Gastroesophageal sphincter (tissue), 3 donors: ENCODE measurements at regions not wholly inside any gene's neighbourhood (a gene's known extent, or its start where the extent isn't known, plus 50 kb on each side); places are given as distances from the start of the nearest gene placed in this dataset.

Experiments
- CTCF ChIP-seq, 4 experiments: fragments of 200-600 bp in 2 of 4; fragments of 450-650 bp in 2 of 4; sonication (generic) in 1 of 4; IDR thresholded peaks; one replicate each; pipeline ENCODE4 v1.5.1; 2017 to 2019; ENCODE audit warnings: antibody characterized with exemption in 4 of 4, mild to moderate bottlenecking in 2 of 4, moderate library complexity in 2 of 4
- EP300 ChIP-seq: sonication (generic); formaldehyde crosslinking; IDR thresholded peaks from one replicate; pipeline ENCODE4 v1.6.1; 2017; ENCODE audit warnings: antibody characterized with exemption, mild to moderate bottlenecking
- POLR2A ChIP-seq, 2 donors: fragments of 450-650 bp; IDR thresholded peaks; one replicate each; pipeline ENCODE4 v1.6.1; 2017; ENCODE audit warnings: antibody characterized with exemption in 2 of 2, mild to moderate bottlenecking in 2 of 2, moderate library complexity in 1 of 2

GRCh38 chr12:28937196-28937595, 211.9 kb upstream of the FAR2 start:
- TF ChIP-seq CTCF (IDR thresholded peaks at IDR 0.05): no peak
- TF ChIP-seq EP300: no peak
- TF ChIP-seq POLR2A (IDR thresholded peaks at IDR 0.05): no peak
